ENCODE measurements at regions not wholly inside any gene's neighbourhood (a gene's known extent, or its start where the extent isn't known, plus 50 kb on each side); places are given as distances from the start of the nearest gene placed in this dataset.
A peak's percentile ranks its signal among the peaks of the same experiment; 100 is the strongest.
"Not testable (repeated sequence)": the region's sequence is repeated elsewhere in the genome, so short reads cannot be mapped to it uniquely, and the experiment has no call there.

DNA sequence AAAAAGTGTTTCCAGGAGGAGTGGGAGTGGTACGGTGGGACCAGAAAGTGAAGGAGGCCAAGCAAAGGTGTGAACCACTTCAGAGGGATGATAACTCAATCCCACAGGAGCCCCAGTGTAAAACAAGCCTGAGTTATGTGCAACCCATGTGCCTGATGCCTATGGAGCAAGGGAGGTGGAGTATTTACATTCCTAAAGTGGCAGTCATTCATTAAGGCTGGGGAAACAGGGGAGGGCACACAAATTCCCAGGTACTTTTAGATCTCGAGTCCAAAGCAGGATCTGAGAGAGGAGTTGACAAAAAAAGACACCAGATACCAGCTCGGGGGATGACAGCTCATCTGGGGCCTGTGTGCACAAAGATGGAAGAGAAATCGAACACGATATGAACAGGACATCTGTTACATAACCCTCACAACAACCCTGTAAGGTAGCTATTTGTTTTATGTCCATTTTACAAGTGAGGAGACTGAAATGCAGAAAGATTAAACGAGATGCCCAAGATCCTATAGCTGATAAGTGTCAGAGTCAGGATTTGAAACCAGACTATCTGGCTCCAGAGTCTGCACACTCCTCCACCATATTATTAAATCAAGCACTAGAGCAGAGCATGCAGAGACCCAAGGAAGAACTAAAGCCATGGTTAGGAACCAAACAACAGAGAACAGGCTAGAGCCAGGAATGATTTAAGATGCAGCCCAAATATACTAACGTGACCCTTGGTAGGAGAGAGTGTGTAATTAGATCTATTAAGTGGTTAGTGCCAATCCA is 91.9 kb upstream of the MAPK10 start:
- H3K27ac ChIP-seq (ENCODE audit: low read depth): peak overlapping the region; percentile 38
- 37% methylated on average over 7 of the region's 7 CpGs for WGBS
- peak overlapping the region; percentile 41 for H3K4me3 ChIP-seq (ENCODE audit: low read depth, low read length)
- no peaks in the 10 kb centered on the region for H3K36me3 ChIP-seq (ENCODE audit: insufficient read depth)
- H3K4me1 ChIP-seq (ENCODE audit: insufficient read depth): no peaks in the 10 kb centered on the region
- DNase-seq (ENCODE audit: extremely low spot score): no peak

DNA sequence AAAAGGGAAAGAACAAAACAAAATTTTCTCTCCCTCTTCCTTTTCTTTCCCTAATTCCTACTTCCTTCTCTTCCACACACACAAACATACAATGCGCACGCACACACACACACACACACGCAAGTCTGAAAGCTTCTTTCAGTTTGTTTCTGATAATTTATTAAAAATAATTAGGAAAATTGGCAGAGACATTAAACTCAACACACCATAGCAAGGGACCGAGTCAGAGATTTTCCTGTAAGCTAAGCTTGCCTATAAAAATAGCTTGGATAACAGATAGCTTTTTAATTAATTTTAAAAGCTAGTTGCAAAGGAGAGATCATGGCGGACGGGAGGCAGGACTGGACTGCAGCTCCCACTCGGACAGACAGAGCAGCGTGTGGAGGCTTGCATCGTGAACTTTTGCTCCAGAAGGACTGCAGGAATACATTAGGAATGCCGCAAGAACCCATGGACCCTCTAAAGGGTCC is 92.6 kb upstream of the MAPK10 start:
- peak overlapping the region; percentile 93 for H3K27ac ChIP-seq (ENCODE audit: low read depth)
- peak overlapping the region; percentile 41 for H3K4me3 ChIP-seq (ENCODE audit: low read depth, low read length)
- H3K4me1 ChIP-seq (ENCODE audit: insufficient read depth): no peaks in the 10 kb centered on the region
- no peaks in the 10 kb centered on the region for H3K36me3 ChIP-seq (ENCODE audit: insufficient read depth)
- DNase-seq (ENCODE audit: extremely low spot score): no peak
- 49% methylated on average over 10 of the region's 10 CpGs for WGBS

DNA sequence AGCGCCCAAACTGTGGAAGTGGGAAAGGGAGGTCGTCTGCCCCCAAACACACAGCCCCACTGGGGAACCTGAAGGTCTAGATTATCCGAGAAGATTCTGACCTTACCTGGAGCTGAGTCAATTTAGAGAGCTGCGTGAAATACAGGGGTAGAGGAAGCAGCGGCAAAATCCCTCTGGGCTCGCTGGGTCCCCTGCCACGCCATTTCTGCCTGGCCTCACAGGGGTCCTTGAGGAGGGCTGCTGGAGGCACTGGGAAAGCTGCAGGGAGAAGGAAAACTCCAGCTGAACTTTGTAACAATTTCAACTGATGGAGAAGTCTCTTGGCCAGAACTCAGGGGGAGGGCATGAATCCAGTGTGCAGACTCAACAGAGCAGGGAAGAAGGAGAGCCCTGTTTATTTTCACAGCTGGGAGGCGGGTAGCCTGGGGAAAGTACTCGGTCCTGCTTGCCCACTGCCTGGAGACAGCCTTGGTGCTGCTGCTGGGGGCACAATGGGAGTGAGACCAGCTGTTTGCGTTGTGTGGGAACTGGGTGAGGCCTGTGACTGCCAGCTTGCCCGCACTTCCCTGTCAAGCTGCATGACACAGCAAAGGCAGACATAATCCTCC is 93.2 kb upstream of the MAPK10 start:
- Histone ChIP-seq H3K36me3 (ENCODE audit: insufficient read depth) (no peaks in the 10 kb centered on the region), H3K4me1 (ENCODE audit: insufficient read depth) (no peaks in the 10 kb centered on the region), H3K4me3 (ENCODE audit: low read depth, low read length) (peak overlapping the region; percentile 41), H3K27ac (ENCODE audit: low read depth) (peak overlapping the region; percentile 93)
- 33% methylated on average over 11 of the region's 11 CpGs for WGBS
- no peak for DNase-seq (ENCODE audit: extremely low spot score)

DNA sequence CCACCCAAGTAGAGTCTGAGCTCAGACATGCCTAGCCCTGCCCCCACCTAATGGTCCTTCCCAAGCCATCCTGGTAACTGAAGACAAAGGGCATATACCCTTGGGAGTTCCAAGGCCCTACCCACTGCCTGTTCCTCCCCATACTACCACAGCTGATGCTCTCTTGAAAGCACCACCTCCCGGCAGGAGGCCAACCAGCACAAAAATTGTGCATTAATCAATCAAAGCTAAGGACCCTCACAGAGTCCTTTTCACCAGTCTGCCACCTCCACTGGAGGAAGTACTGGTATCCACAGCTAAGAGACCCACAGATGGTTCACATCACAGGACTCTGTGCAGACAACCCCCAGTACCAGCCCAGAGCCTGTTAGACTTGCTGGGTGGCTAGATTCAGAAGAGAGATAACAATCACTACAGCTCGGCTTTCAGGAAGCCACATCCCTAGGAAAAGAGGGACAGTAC is 93.8 kb upstream of the MAPK10 start:
- not testable (repeated sequence) for H3K36me3 ChIP-seq (ENCODE audit: insufficient read depth); H3K4me3 ChIP-seq (ENCODE audit: low read depth, low read length); DNase-seq (ENCODE audit: extremely low spot score); H3K27ac ChIP-seq (ENCODE audit: low read depth); H3K4me1 ChIP-seq (ENCODE audit: insufficient read depth)
- WGBS: 55% methylated on average over 2 of the region's 2 CpGs

DNA sequence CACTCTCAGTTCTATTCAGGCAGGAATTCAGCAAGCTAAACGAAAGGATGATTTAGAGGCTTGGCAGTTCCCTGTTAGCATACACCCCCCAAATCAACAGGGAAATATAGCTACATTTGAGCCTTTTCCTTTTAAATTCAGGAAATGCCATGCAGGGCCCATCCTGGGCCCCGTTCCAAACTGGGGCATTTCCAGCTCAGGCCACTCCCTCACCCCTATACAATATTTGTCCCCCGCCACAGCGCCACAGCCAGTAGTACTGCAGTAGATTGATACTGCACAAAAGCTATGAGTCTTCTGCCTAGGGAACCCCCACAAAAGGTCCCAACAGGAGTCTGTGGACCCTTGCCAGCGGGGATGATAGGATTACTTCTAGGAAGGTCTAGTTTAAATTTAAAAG is 102.0 kb upstream of the MAPK10 start:
- Histone ChIP-seq H3K36me3 (ENCODE audit: insufficient read depth) (no peaks in the 10 kb centered on the region), H3K27ac (ENCODE audit: low read depth) (no peak overlapping the region), H3K4me1 (ENCODE audit: insufficient read depth) (no peaks in the 10 kb centered on the region), H3K4me3 (ENCODE audit: low read depth, low read length) (no peak overlapping the region)
- DNase-seq (ENCODE audit: extremely low spot score): no peak
- WGBS: 88% methylated on average over 5 of the region's 5 CpGs

DNA sequence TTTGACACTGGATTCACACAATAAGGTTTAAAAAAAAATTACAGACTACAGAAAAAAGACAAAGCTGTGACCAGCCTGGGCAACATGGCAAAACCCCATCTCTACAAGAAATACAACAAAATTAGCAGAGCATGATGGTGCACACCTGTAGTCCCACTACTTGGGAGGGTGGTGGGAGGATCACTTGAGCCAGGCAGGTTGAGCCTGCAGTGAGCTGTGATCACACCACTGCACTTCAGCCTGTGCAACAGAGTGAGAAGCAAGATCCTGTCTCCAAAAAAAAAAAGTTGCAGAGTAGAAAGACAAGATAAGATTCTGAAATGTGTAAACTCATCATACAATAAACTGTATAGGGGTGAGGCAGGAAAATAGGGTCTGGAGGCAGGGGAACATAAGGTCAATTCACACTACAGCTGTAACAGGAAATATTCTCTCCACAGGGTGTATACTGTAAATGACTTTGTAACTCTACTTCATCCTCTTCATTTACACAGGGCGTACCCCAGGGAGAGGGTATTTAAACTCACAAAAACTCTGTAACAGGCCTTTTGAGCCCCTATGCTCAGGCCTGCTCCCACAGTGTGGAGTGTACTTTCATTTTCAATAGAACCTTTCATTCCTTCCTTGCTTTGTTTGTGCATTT is 112.6 kb upstream of the MAPK10 start:
- H3K4me3 ChIP-seq (ENCODE audit: low read depth, low read length): no peak overlapping the region
- no peaks in the 10 kb centered on the region for H3K4me1 ChIP-seq (ENCODE audit: insufficient read depth)
- no peak for DNase-seq (ENCODE audit: extremely low spot score)
- H3K36me3 ChIP-seq (ENCODE audit: insufficient read depth): no peaks in the 10 kb centered on the region
- no peak overlapping the region for H3K27ac ChIP-seq (ENCODE audit: low read depth)
- WGBS: 86% methylated on average over 1 of the region's 1 CpG

DNA sequence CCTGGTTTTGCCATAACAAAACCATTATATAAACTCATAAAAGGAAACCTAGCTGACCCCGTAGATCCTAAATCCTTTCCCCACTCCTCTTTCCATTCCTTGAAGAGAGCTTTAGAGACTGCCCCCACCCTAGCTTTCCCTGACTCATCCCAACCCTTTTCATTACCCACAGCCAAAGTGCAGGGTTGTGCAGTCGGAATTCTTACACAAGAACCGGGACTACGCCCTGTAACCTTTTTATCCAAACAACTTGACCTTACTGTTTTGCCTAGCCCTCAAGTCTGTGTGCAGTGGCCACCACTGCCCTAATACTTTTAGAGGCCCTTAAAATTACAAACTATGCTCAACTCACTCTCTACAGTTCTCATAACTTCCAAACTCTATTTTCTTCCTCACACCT is 116.0 kb upstream of the PTPN13 start:
- H3K4me3 ChIP-seq (ENCODE audit: low read depth, low read length): not testable (repeated sequence)
- WGBS: 90% methylated on average over 4 of the region's 4 CpGs

DNA sequence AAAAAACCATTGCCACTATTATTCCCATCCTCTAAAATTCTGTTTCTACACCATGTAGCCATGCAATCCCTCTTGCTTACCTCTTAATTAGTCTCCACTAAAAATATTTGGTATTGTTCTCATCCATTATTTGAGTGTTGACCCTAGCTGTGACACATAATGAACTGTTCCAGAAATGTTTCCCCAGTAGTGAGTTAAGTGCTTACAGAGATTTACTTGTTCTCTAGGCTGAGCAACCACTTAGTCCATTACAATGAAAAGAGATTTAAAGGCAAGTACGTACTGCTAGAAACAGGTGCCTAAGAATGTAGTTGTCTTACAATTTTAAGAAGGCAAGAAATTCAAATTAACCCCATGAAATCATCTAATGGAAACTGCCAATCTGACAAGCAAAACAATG is 112.7 kb upstream of the PTPN13 start:
- DNase-seq (ENCODE audit: extremely low spot score): no peak
- H3K4me3 ChIP-seq (ENCODE audit: low read depth, low read length): no peak overlapping the region
- H3K36me3 ChIP-seq (ENCODE audit: insufficient read depth): no peaks in the 10 kb centered on the region
- WGBS: 90% methylated on average over 1 of the region's 1 CpG
- H3K4me1 ChIP-seq (ENCODE audit: insufficient read depth): no peaks in the 10 kb centered on the region
- H3K27ac ChIP-seq (ENCODE audit: low read depth): no peak overlapping the region

More for the DNA sequence above, 116.0 kb upstream of the PTPN13 start:
- not testable (repeated sequence) for DNase-seq (ENCODE audit: extremely low spot score); H3K36me3 ChIP-seq (ENCODE audit: insufficient read depth); H3K27ac ChIP-seq (ENCODE audit: low read depth); H3K4me1 ChIP-seq (ENCODE audit: insufficient read depth)

DNA sequence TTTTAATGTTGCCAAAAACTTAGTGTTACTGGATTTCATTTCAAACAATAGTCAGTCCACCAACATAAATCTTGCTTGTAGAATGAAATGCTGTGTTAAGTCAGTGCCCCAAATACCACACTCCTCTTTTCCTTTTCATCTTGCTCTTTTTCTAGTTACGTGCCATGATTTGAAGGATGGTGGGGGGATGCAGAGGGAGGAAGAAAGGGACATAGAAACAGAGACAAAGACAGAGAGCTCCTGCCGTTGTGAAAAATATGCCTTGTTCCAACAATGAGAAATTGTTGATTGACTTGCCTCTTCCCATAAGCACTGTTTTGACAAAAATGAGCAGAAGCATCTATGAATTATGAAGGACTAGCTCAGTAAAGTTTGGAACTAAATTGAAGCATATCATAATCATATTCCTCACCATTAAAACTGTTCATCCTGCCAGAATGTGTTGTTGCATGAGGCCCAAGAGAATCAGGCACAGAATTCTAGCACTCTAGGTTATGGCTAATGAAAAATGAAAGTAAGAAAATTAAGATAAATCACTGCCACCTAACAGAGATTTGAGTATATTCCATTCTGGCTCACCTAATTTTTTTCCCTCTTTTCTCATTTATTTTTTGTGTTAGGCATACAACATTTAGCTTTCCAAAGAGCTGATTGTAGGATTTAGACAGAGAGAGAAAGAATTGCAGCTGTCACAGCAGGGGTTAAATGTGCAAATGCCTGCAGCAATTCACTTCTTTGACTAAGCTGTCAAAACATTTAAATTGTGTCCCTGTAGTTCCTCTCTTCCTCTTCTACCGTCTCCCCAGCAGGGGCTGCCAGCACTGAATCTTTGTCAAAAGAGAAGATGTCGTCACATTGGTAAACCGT is 111.6 kb upstream of the PTPN13 start:
- Histone ChIP-seq H3K36me3 (ENCODE audit: insufficient read depth) (no peaks in the 10 kb centered on the region), H3K4me1 (ENCODE audit: insufficient read depth) (no peaks in the 10 kb centered on the region), H3K4me3 (ENCODE audit: low read depth, low read length) (no peak overlapping the region), H3K27ac (ENCODE audit: low read depth) (no peak overlapping the region)
- DNase-seq (ENCODE audit: extremely low spot score): no peak
- WGBS: 52% methylated on average over 5 of the region's 5 CpGs

DNA sequence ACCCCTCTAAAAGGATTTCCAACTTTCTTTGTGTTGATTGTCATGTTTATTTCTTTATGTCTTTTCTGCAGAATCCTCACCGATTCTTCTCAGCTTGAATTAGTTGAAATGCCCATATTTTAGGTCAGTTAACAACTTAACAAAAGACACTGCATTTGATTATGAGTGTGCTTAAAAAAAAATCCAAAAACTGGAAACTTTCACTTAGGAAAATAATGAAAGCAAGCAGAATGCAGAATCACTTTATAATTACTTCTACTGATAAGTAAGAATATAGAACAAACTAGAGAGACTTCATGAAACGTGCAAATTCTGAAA is 111.0 kb upstream of the PTPN13 start:
- Histone ChIP-seq H3K4me1 (ENCODE audit: insufficient read depth) (no peaks in the 10 kb centered on the region), H3K4me3 (ENCODE audit: low read depth, low read length) (no peak overlapping the region), H3K36me3 (ENCODE audit: insufficient read depth) (no peaks in the 10 kb centered on the region), H3K27ac (ENCODE audit: low read depth) (no peak overlapping the region)
- 48% methylated on average over 2 of the region's 2 CpGs for WGBS
- no peak for DNase-seq (ENCODE audit: extremely low spot score)

DNA sequence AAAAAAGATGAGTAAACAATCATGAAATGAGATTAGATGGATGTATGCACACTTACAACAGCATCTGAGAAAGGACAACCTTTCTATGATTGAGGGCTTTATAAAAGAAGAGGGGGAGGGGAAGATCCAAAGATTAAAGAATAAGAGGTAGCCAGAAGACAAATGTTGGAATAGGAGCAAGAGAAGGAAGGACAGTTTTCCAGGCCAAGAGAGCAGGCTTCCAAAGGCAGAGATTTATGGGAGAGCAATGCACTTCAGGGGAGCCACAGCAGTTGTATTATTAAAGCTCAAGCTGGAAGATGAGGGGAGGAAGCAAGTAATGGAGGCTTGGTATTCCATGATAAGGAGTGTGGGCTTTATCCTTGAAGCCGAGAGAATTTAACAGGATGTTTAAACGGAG is 110.3 kb upstream of the PTPN13 start:
- Histone ChIP-seq H3K36me3 (ENCODE audit: insufficient read depth) (no peaks in the 10 kb centered on the region), H3K27ac (ENCODE audit: low read depth) (no peak overlapping the region), H3K4me1 (ENCODE audit: insufficient read depth) (no peaks in the 10 kb centered on the region), H3K4me3 (ENCODE audit: low read depth, low read length) (no peak overlapping the region)
- DNase-seq (ENCODE audit: extremely low spot score): no peak
- 40% methylated on average over 2 of the region's 2 CpGs for WGBS

DNA sequence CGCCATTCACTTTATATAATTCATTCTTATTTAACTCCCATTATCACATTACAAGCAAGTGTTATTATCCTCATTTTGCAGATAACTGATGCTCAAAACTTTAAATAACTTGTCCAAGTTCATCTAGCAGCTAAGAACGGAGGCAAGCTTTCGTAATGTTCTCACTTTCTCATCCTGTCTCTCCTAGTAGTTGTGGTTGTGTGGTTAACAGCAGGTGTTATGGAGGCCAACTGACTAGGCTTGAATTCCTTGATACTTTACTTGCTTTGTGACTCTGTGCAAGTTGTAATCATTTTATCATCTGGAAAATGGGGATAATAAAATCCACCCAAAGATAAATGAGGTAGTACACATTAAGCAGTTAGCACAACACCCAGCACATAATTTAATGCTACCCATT is 109.9 kb upstream of the PTPN13 start:
- H3K4me1 ChIP-seq (ENCODE audit: insufficient read depth): no peaks in the 10 kb centered on the region
- no peak overlapping the region for H3K4me3 ChIP-seq (ENCODE audit: low read depth, low read length)
- no peak overlapping the region for H3K27ac ChIP-seq (ENCODE audit: low read depth)
- no peak for DNase-seq (ENCODE audit: extremely low spot score)
- no peaks in the 10 kb centered on the region for H3K36me3 ChIP-seq (ENCODE audit: insufficient read depth)
- 91% methylated on average over 3 of the region's 3 CpGs for WGBS

DNA sequence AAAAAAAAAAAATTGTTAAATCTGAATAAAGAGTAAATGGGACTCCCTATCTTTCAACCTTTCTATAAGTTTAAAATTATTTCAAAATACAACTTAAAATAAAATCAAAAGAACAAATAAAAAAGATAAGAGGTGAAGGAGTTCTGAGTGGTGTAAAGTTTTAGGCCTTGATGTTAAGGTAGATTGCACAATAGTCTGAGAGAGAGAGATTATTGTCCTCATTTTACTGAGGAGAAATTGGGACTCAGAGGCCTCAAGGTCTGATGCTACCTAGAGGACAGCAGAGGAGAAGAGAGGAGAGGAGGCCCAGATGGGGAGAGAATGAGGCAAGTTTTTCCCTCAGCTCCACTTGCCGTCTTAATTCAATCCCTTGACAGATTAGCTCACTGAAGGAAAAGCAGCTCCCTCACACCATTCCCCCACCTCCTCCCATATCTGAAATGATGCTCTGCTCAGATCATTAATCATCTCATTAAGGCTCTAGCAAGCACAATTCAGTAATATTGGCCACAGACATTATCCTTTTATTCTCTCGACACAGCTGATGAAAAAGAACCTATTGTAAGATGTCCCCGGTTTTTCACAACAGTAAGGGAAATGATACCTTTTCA is 106.3 kb upstream of the PTPN13 start:
- WGBS: 88% methylated on average over 3 of the region's 3 CpGs
- no peaks in the 10 kb centered on the region for H3K36me3 ChIP-seq (ENCODE audit: insufficient read depth)
- no peak overlapping the region for H3K27ac ChIP-seq (ENCODE audit: low read depth)
- no peak overlapping the region for H3K4me3 ChIP-seq (ENCODE audit: low read depth, low read length)
- DNase-seq (ENCODE audit: extremely low spot score): no peak
- H3K4me1 ChIP-seq (ENCODE audit: insufficient read depth): no peaks in the 10 kb centered on the region
